Peyer's patch (tissue), 4 donors: ENCODE measurements at regions not wholly inside any gene's neighbourhood (a gene's known extent, or its start where the extent isn't known, plus 50 kb on each side); places are given as distances from the start of the nearest gene placed in this dataset.

ENCODE experiments used
- CTCF ChIP-seq, 6 experiments: fragments of 450-650 bp in 4 of 6; fragments of 200-600 bp in 2 of 6; sonication (generic) in 1 of 6; IDR thresholded peaks; one replicate each; pipeline ENCODE4 v1.5.1; 2017 to 2019; ENCODE audit warnings: antibody characterized with exemption in 6 of 6, mild to moderate bottlenecking in 3 of 6, moderate library complexity in 1 of 6
- POLR2A ChIP-seq, 2 donors: fragments of 450-650 bp; IDR thresholded peaks; one replicate each; pipeline ENCODE4 v1.5.1; 2017; ENCODE audit warnings: antibody characterized with exemption in 2 of 2, mild to moderate bottlenecking in 2 of 2, moderate library complexity in 2 of 2

- TF ChIP-seq CTCF (IDR thresholded peaks at IDR 0.05) (no peak), POLR2A (IDR thresholded peaks at IDR 0.05) (no peak)
Measured at GRCh38 chr15:62416526-62416925, 251.4 kb upstream of the C2CD4B start.
